MM.1S (cell line): ENCODE measurements at regions not wholly inside any gene's neighbourhood (a gene's known extent, or its start where the extent isn't known, plus 50 kb on each side); places are given as distances from the start of the nearest gene placed in this dataset.

Experiments used
- EZH2 ChIP-seq: fragments of 300-600 bp; sonication (generic); optimal IDR thresholded peaks from 2 replicates; pipeline ENCODE3; 2017; ENCODE audit warnings: low read depth, mild to moderate bottlenecking, antibody characterized with exemption, low read length, mixed read lengths
- EZH2phosphoT487 ChIP-seq: fragments of 300-600 bp; sonication (generic); IDR thresholded peaks from 2 replicates; pipeline ENCODE4 v1.6.1; 2018; ENCODE audit warnings: antibody characterized with exemption, low read length
- TF ChIP-seq, protein P1 (sequence below): fragments of 300-600 bp; sonication (generic); IDR thresholded peaks from 2 replicates; pipeline ENCODE4 v1.5.1; 2016; ENCODE audit warnings: antibody characterized with exemption, low read length, mixed read lengths

DNA sequence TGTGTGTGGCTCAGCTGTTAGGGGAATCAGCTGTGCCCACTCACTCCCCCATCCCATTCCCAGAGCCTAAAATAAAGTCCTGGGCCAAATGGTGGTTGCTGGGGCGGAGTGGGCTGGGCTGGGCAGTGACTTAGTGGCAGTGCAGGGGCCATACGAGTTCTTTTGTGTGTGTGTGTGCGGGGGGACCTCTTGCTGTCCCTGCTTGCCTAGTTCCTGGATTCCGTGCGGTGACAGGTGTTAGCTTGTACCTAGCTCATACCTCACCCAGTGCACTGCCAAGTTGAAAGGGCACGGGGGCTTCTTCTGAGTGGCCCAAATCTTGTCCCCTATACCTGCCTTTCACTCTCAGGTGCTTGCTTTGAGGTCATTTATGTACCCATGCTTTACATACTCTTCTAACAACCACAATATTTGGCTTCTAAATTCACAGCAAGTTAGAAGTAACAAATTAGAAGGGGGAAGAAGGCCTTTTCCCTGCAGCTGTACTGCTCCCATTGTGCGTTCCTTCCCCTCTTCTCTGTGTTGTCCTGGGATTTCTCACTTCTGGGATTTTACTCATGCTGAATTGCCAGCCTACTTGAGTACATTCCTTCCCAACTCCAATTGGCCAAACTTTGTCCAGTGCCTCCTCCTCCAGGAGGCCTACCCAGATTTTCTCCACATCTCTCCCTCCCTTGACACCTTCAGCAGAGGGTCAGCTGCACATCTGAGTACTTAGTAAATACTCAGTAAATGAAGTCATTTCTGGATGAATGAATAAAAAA lies 66.3 kb upstream of the POLG start:
- TF ChIP-seq, protein P1, sequence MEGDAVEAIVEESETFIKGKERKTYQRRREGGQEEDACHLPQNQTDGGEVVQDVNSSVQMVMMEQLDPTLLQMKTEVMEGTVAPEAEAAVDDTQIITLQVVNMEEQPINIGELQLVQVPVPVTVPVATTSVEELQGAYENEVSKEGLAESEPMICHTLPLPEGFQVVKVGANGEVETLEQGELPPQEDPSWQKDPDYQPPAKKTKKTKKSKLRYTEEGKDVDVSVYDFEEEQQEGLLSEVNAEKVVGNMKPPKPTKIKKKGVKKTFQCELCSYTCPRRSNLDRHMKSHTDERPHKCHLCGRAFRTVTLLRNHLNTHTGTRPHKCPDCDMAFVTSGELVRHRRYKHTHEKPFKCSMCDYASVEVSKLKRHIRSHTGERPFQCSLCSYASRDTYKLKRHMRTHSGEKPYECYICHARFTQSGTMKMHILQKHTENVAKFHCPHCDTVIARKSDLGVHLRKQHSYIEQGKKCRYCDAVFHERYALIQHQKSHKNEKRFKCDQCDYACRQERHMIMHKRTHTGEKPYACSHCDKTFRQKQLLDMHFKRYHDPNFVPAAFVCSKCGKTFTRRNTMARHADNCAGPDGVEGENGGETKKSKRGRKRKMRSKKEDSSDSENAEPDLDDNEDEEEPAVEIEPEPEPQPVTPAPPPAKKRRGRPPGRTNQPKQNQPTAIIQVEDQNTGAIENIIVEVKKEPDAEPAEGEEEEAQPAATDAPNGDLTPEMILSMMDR: no peak
- TF ChIP-seq EZH2 (no peak), EZH2phosphoT487 (no peak)
